ENCODE measurements at regions not wholly inside any gene's neighbourhood (a gene's known extent, or its start where the extent isn't known, plus 50 kb on each side); places are given as distances from the start of the nearest gene placed in this dataset.

DNA sequence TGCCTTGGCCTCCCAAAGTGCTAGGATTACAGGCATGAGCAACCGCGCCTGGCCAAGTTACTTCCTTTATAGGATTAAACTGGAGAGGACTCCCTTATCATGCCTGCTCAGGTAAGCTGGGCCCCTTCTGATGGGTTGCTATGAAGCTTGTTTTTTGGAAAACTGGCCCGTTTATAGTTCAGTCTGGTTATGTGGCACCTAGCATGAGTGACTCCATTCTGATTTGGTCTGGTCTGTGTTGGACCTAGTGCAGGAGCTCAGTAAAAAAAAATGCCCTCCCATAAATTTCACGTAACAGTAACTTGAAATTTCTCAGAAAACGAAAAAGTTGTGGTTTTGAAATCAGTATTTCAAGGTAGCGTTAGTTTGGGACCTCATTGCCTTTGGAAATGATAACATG lies 448.4 kb downstream of the HACE1 start:
- no peak for DNase-seq

DNA sequence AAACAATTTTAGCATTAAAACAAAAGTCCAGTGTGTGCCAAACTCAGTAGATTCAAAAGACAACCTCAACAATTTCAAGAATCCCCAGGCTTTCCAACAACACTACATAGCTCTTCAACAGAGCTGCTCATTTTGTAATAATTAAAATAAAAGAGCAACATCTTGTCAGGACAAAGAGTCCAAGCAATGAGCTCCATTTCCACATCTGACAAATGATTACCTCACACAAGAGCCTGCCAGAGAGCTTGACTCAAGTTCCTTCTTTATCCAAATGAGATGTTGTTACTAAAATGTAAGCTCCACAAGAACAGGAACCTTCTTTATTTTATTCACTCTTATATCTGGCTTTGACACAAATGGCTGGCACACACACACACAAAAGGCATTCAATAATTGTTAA lies 449.8 kb downstream of the HACE1 start:
- DNase-seq = no peak

DNA sequence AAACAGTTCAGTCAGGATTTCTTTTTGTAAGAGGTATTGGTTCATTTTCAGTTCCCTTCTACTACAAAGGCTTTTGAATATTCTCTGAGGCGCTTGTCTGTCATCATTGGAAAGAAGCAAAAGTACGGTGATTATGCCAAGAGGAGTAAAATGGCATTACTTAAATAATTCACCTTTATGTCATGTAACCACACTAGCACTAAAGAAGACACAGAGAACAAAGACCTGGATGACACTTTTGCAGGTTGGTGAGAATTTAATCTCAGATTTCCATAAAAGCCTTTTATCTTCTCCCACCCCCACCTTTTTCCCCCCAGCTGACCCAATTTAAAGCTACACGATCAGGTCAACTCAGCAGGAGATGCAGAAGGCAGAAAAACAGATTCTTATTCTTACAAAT lies 451.8 kb downstream of the HACE1 start:
- no peak for DNase-seq

DNA sequence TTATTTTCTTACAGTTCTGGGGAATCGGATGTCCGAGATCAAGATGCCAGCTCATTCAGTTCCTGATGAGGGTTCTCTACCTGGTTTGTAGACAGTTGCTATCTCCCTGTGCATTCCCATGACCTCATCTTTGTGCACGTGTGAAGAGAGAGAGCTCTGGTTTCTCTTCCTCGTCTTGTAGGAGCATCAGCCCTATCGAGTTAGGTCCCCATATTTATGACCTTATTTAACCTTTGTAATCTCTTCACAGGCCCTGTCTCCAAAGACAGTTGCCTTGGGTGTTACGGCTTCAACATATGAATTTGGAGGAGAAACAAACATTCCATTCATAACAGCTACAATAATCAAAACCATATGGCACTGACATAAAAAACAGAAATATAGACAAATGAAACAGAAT lies 455.3 kb downstream of the HACE1 start:
- no peak for DNase-seq

DNA sequence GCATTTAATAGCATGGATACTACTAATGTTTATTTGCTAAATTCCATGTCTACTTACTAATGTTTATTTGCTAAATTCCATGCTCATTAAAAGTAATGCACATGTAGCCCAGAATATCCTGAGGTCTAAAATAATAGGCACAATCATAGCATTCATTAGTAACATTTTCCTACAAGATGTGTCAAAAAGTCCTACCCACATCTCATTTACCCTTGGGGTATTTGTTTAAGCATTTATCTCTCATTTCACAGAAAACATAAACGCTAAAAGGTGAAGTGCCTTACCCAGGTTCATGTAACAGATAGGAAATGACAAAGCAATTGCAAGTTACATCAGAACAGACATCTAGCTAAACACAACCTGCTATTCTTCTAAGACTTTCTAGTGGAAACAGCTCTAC lies 457.1 kb downstream of the HACE1 start:
- peak in 1 of 3 experiments; percentile 53 for DNase-seq

DNA sequence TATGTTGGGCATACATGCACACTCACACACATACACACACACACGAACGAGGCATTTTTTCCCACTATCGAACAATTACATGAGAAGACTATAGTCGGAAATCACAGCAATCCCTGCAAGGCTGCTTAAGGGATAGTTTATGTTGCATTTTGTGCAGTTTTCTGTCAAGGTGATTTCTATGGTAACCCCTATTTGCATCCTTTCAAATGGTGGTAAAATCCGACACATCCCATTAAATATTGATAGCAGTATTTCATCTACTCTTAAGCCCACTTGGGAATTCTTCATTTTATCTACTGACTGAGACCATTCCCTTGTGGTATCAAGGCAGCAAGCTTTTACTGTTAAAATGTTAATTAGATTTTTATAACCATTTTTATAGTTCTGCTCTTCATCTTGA lies 457.8 kb downstream of the HACE1 start:
- no peak for DNase-seq

DNA sequence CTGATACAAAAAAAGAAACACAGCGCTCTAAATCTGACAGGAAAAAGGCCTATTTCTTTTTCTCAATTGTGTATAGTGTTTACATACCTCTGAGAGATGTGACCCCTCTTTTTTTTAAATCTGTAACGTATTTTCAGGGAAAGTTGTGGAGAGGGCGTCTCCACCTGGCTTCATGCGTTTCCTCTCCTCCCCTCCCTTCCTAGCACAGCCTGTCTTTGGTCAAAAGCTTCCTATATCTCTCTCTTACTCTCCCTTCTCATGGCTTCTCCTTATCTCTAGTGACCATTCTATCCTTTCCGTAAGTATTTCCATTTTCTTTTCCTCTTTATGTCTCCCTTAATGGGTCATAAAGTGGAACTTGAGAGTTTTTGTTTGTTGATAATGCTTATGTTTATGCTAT lies 458.9 kb downstream of the HACE1 start:
- DNase-seq = no peak

DNA sequence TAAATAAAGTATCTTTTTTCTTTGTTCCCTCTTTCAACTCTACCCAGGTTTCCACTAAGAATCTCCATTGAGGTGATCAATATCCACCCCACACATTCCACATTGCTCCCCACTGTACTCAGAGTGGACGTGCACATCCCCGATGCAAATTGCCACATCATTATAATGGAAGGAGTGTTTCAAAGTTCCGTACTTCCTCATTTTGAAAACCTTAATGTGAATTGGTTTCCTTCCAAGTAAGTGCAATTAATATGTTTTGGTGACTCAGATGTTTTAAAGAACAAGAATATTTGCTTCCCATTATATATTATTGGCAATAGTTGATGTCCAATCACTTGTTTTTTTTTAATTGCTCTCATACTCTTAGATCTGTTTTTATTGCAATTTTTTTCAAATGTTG lies 463.6 kb downstream of the HACE1 start:
- DNase-seq = no peak

DNA sequence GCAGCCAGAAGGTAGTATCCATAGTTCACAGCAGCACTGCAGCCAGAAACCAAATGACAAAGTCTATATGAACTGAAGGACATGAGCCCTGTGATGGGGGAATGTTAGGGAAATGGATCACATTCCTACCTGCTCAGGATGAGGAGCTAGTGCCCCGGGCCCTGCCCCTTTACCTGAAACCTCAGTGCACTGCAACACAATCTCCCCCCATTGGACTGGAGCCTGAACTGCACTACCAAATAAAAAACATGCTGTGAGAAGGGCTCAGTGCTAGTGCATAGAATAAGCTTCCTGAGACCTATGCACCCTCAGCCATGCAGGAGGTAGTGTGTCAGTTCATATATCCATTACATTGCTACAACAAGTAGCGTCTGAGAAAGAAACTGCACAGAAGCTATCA lies 477.8 kb downstream of the HACE1 start:
- no peak for DNase-seq

DNA sequence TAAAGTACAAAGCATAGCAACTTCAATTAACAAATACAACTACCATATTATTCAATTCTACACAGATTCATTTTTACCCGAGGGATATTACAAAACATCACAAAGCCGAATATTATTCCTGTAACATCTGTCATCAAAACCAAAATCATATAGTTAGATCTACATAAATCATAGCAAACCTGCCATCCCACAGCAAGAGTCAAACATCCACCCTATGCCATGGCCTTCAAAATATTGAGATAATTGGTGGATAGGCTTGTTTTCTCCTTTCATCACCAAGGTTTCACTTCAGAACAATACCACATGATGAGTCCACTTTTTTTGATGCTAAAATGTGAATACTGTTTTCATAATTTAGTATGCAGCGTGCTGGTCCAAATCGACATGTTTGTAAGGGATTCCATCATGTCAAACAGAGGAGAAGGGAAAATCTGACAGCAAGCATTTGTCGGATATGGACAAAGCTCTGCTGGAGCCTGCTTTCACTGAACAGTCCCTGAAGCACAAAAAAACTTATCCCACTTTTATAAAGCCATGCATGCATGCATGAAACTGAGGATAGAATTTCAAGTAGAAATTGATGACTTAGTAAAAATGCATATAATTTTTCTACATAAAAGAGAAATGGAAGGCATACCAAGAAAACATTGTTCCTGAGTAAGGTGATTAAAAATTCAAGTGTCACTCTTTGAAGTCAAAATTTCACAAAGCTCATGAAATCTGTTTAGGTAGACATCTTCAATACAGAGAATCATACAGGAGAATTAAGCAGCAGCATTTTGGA lies 494.1 kb downstream of the HACE1 start:
- DNase-seq = peak in 1 of 3 experiments; percentile 14

DNA sequence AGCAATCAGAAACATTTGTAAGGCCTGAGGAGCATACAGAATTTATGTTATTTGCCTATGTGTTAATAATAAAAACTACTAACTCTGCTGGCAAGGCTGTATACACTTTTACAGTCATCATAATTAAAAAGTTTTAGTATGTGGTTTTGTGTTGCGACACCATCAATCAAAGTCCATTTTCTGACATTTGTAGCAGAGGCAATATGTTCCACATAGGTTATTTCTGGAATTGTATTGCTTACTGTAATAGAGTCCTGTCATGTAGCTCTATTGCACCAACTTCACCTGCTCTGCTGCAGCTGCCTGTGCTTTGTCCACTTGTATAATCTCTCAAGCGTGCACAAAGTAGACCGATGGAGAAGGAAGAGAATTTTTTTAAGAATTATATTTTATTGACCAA lies 501.8 kb downstream of the HACE1 start:
- peak; percentile 40 to 75 (median 64) for DNase-seq

DNA sequence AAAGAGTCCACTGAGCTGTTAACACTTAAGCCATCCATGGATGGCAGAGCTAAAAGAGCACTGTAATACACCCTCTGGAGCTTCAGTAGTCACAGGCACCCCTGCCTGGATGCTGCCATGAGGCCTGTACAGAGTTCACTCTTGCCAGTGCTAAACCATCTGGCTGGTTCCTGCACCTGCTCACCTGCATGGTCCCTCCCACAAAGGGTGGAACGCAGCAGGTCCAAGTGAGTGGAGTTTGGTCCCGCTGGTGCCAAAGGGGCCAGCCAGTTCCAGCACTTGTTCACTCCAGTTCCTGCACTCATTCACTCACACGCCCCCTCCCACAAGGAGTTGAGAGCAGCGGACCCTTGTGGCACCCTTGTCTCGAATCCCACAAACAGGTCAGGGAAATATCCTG lies 503.5 kb downstream of the HACE1 start:
- no peak for DNase-seq

DNA sequence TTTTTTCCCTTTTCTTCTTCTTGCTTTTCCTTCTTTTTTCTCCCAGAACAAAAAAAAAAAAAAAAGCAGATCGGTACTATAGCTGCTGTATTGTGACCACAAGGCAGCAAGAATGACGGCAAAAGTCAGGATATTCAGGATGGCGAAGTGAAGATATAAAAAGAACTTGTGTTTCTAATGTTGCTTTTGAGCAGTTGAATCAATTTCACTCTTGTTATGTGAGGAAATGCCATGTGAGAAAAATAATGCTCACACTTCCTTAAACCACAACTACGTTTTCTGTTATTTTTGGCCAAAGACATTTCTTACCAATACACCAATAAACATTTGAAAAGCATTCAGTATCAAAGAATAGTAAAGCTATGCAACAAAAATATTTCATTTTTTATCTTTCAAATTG lies 510.5 kb downstream of the HACE1 start:
- no peak for DNase-seq

DNA sequence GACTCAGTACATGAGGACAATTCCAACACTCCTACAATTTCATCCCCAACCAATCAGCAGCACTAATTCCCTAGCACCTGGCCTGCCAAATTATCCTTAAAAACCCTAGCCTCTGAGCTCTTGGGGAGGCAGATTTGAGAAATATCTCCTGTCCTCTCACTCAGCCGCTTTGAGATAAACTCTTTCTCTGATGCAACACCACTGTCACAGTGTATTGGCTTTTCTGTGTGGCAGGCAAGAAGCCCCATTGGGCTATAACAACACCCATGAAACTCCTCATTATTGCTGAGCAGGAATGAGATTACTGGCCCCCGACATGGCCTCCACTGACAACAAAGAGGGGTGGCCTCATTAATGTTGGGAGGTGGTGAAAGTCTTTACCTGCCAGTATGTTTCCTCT lies 515.5 kb downstream of the HACE1 start:
- DNase-seq = no peak

DNA sequence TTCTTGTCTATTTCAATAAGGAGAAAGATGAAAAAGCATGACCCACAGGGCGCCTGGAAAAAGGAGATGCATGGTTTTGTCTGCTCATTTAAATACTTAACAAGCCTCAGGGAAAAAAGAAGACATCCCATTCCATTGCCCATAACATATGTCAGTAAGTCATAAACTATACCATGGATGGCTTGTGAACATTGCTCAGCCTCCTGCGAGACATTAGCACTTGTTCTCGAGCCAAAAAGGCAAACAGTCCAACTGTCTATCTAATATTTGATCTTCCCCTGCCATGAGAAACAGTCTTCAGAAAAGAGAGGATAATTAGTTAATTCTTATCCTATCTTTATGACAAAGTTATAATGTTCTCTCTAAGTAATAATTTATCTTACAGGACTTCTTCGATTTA lies 527.4 kb downstream of the HACE1 start:
- no peak for DNase-seq

DNA sequence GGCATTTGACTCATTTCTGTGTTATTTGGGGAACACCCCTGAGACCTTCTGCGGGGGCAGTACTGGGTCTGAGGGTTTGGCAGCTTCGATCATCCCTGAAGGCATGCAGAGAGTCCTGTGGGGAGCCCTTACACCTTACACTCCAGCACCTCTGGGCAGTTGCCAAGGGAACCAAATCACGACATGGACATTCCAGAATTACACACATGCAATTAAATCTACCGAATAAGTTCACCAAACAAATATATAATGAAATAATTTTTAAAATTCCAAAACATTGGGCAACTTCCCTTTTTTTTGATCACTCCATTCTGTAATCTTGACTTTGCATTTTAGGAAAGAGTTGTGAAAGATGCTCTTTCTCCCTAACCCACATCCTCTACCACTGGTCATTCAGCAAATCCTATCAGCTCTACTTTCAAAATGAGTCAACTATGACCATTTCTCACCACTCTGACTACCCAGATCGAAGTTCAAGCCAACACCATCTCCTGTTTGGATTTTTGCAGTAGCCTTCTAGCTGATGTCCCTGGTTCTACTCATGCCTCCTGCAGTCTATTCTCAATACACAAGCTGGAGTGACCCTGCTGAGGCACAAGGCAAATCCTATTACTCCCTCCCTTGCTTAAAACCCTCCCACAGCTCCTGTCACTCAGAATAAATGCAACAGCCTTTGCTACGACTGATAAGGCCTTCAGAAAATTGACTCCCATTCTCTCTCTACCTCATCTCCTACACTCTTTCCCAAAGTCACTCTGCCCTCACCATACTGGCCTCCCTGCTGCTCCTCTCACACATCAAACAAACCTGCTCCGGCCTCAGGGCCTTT lies 533.3 kb downstream of the HACE1 start:
- DNase-seq = no peak

DNA sequence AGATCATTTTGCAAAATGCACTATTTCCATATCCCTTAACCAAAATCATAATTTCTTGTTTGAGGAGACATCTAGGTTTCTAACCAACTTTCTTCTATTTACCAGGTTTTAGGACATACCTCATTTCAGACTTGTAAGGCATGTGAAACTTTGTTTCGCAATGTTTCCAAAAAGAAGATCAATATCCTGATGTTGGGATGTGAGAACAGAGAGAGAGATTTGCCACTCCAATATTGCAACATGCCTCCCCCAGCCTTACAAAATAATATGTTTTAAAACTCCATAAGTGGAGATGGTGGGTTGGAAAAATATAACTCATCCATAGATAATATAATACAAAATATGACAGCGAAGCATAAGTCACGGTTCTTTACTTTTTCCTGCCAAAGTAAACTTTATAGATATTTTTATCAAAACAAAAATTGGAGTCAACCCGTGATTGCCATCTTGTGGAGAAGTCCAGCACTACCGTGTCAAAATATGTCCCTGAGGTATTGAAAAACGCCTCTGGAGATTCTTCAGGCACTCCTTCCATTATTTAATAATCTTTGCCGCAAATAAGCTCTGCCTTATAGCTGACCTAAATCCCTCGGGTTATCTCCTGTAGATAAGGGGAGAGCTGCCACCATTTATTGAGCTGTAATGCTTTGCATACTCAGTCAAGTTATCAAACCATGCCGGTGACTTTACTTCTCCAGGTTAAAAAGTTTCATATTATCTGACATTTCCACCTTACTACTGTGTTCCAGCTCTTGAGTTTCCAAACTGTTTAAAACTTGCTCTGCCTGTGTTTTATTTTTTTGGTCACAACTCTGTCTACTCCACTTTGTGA lies 534.2 kb downstream of the HACE1 start:
- peak; percentile 23 to 69 (median 62) for DNase-seq

DNA sequence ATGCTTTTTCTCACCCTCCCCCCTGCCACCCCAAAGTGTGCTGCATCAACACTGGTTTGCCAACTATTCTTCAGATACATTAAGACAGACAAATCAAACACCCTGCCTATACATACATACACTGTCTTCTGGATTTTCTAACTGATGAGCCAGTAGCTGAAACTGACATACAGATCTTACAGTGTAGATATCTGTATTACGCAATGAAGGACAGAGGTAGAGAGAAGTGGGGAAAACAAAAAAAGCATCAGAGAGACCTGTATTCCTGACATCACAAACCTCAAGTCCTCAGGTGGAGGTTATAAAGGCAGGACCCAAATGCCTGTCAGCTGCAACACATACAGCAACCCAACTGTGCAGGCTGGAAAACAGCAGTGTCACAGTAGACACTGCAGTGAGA lies 535.4 kb downstream of the HACE1 start:
- no peak for DNase-seq

DNA sequence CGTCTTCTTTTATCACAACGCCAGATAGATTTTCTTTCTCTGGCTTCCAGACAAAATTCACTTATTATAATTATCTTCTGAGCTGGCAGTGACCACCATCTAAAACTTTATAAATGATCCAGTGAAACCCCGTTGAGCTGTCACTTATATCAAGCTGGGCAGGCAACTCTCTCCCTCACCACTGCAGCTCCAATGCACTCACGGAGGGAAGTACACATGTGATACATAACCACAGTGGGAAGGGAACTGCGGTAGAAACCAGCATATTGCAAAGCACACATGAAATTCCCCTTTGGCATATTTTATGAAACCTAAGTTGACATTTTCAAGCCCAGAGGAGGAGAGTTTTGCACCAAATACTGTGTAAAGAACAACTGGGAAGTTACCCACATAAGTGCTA lies 536.9 kb downstream of the HACE1 start:
- no peak for DNase-seq

DNA sequence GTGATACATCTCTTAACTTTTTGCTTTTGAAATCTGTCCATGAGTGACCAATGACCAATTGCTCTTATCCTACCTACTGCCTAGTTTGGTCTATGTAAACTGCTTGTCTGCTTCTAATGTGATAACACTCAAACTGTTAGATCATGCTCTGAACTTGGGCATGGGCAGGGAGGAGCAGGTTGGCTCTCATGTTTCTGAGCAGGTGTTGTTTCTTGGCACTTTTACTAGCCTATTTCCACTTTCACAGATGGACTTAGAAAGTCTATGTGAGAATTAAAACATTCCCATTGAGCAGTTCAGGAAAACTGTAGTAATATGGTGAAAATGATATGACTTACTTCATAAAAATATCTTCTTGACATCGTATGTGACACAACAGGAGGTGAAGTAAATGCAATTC lies 538.4 kb downstream of the HACE1 start:
- DNase-seq = no peak

DNA sequence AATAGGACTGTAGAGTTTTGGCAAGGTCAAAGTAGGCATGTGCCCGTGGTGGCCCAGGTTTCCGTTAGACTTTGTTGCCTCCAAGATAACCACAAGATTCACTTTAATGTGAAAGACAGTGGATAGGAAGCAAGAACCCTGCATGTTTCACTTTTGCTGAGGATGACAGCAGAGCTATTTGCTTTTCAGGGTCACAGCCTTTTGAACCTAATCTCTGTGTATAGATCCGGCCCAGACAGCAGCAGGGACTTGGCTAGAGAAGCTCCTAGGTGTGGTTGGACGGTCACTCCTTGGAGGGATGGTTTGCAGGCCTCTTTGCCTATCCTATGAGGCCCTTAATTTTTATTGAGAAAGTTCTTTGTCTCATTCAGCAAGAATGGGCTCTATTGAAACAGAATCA lies 538.8 kb downstream of the HACE1 start:
- no peak for DNase-seq

DNA sequence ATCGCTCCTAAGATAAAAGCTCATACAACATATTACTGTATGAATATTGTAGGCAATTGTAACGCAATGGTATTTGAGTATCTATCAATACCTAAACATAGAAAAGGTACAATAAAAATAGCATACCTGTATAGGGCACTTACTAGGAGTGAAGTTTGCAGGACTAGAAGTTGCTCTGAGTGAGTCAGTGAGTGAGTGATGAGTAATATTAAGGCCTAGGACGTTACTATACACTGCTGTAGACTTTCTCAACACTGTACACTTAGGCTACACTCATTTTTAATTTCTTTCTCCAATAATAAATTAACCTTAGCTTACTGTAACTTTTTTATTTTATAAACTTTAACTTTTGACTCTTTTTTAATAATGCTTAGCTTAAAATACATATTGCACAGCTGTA lies 546.9 kb downstream of the HACE1 start:
- no peak for DNase-seq

DNA sequence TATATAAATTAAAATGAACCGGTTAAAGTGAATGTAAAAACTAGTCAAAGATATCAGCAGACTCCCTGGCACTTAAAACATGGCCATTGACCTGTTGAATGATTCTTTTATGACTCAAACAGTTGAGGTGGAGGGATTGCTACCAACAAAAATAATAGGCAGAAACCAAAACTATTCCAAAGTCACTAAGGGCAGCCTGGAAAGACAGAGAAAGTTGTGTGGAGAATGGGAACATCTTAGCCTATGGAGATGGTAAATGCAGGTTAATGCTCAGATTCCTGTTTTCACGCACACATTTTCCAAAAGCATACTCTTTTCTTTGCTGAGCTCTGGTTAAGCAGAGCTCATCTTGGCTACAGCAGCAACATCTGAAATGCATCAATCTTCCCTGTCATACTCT lies 553.5 kb downstream of the HACE1 start:
- DNase-seq = no peak

DNA sequence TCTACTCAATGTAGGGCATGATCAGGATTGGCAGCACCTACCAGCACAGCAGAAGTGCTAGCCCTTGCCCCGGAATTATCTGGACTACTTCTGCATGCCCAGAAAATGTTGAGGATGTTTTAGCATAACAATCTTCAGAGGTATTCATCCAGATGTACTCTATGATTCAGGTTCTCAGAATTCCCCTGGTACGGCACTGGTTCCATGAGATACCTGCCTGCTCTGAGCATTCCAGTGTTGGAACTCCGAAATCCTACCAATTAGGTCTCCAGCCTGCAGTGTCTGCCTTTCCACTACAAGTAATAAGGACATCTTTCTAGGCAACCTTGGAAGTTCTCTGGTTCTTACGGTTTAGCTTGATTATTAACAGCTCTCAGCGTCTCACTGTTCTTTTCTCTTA lies 554.5 kb downstream of the HACE1 start:
- DNase-seq = no peak

Measured in NCI-H1417 (cell line).